OCI-LY3 (cell line): ENCODE measurements at regions not wholly inside any gene's neighbourhood (a gene's known extent, or its start where the extent isn't known, plus 50 kb on each side); places are given as distances from the start of the nearest gene placed in this dataset.
"Not testable (repeated sequence)": the region's sequence is repeated elsewhere in the genome, so short reads cannot be mapped to it uniquely, and the experiment has no call there.

Experiments
- H2AFZ ChIP-seq: fragments of 200-600, 300-600 bp; shearing (Covaris generic); 2 replicates; pipeline ENCODE4 v1.6.0; 2014; ENCODE audit warnings: antibody characterized with exemption, low read depth, low read length
- H3K27ac ChIP-seq: fragments of 200-600, 300-600 bp; sonication (generic); 2 replicates; pipeline ENCODE4 v1.5.1; 2014; ENCODE audit warnings: mild to moderate bottlenecking, low read length, moderate library complexity, mixed read lengths
- H3K27me3 ChIP-seq: fragments of 200-600, 300-600 bp; sonication (generic); 2 replicates; pipeline ENCODE4 v1.6.1; 2014; ENCODE audit warnings: low read depth, low read length, mixed read lengths
- H3K36me3 ChIP-seq: fragments of 200-600, 300-600 bp; sonication (generic); replicated peaks from 2 replicates; pipeline ENCODE3; 2014; ENCODE audit warnings: low read depth, low read length, mixed read lengths
- H3K4me1 ChIP-seq: fragments of 300-600, 200-600 bp; sonication (generic); 2 replicates; pipeline ENCODE4 v1.6.1; 2014; ENCODE audit warnings: low read length, mixed read lengths
- H3K4me2 ChIP-seq: fragments of 200-600, 300-600 bp; sonication (generic); 2 replicates; pipeline ENCODE4 v1.6.1; 2014; ENCODE audit warnings: low read length, mixed read lengths
- H3K4me3 ChIP-seq: fragments of 300-600, 200-600 bp; sonication (generic); 2 replicates; pipeline ENCODE4 v1.5.1; 2014; ENCODE audit warnings: antibody characterized with exemption, mild to moderate bottlenecking, low read length, moderate library complexity
- H3K79me2 ChIP-seq: fragments of 300-600, 200-600 bp; shearing (Covaris generic); 2 replicates; pipeline ENCODE4 v1.6.1; 2014; ENCODE audit warnings: mild to moderate bottlenecking, low read length, mixed read lengths
- H3K9ac ChIP-seq: fragments of 300-600, 200-600 bp; shearing (Covaris generic); 2 replicates; pipeline ENCODE4 v1.6.0; 2014; ENCODE audit warnings: mild to moderate bottlenecking, low read length, moderate library complexity
- H3K9me3 ChIP-seq: fragments of 200-600, 300-600 bp; shearing (Covaris generic); 2 replicates; pipeline ENCODE4 v1.6.1; 2014; ENCODE audit warnings: low read length, mixed read lengths; ENCODE audit not compliant: insufficient read depth
- H4K20me1 ChIP-seq: fragments of 200-600, 300-600 bp; sonication (generic); 2 replicates; pipeline ENCODE4 v1.6.1; 2016; ENCODE audit warnings: low read length, mixed read lengths; ENCODE audit not compliant: insufficient read depth
- EZH2phosphoT487 ChIP-seq: fragments of 200-600 bp; shearing (Covaris generic); IDR thresholded peaks from 2 replicates; pipeline ENCODE4 v1.6.1; 2018; ENCODE audit warnings: antibody characterized with exemption, mixed run types, low read depth
- TF ChIP-seq, protein P1 (sequence below): fragments of 200-600, 300-600 bp; sonication (generic); IDR thresholded peaks from 2 replicates; pipeline ENCODE4 v1.5.1; 2014; ENCODE audit warnings: antibody characterized with exemption, low read length, low read depth

DNA sequence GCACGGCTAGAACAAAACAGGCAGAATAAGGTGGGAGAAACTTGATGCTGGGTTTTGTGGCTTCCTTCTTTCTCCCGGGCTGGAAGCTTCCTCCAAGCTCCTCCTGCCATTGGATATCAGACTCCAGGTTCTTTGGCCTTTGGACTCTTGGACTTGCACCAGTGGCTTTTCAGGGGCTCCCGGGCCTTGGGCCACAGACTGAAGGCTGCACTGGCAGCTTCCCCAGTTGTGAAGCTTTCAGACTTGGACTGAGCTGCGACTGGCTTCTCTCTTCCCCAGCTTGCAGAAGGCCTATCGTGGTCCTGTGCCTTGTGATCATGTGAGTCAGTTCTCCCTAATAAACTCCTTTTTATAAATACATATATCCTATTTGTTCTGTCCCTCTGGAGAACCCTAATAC, 364.4 kb downstream of the DNAH5 start:
- TF ChIP-seq, protein P1, sequence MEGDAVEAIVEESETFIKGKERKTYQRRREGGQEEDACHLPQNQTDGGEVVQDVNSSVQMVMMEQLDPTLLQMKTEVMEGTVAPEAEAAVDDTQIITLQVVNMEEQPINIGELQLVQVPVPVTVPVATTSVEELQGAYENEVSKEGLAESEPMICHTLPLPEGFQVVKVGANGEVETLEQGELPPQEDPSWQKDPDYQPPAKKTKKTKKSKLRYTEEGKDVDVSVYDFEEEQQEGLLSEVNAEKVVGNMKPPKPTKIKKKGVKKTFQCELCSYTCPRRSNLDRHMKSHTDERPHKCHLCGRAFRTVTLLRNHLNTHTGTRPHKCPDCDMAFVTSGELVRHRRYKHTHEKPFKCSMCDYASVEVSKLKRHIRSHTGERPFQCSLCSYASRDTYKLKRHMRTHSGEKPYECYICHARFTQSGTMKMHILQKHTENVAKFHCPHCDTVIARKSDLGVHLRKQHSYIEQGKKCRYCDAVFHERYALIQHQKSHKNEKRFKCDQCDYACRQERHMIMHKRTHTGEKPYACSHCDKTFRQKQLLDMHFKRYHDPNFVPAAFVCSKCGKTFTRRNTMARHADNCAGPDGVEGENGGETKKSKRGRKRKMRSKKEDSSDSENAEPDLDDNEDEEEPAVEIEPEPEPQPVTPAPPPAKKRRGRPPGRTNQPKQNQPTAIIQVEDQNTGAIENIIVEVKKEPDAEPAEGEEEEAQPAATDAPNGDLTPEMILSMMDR, result no peak
- no peak for TF ChIP-seq EZH2phosphoT487
- Histone ChIP-seq H3K4me2 (no peak overlapping the region), H4K20me1 (no peaks in the 10 kb centered on the region), H3K9me3 (no peaks in the 10 kb centered on the region), H3K27ac (no peak overlapping the region), H2AFZ (no peak overlapping the region), H3K36me3 (no peaks in the 10 kb centered on the region), H3K79me2 (no peaks in the 10 kb centered on the region), H3K4me1 (no peaks in the 10 kb centered on the region), H3K27me3 (no peaks in the 10 kb centered on the region), H3K4me3 (no peak overlapping the region), H3K9ac (no peak overlapping the region)

DNA sequence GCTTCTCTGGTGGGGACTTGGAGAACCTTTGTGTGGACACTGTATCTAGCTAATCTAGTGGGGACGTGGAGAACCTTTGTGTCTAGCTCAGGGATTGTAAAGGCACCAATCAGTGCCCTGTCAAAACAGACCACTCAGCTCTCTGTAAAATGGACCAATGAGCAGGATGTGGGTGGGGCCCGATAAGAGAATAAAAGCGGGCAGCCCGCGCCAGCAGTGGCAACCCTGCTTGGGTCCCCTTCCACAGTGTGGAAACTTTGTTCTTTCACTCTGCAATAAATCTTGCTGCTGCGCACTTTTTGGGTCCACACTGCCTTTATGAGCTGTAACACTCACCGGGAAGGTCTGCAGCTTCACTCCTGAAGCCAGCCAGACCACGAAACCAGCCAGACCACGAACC, 365.4 kb downstream of the DNAH5 start:
- H3K4me2 ChIP-seq, H3K4me3 ChIP-seq, H3K4me1 ChIP-seq, H3K9me3 ChIP-seq, H2AFZ ChIP-seq, H3K27me3 ChIP-seq, H3K79me2 ChIP-seq, H4K20me1 ChIP-seq, H3K27ac ChIP-seq, H3K9ac ChIP-seq, H3K36me3 ChIP-seq: not testable (repeated sequence)

DNA sequence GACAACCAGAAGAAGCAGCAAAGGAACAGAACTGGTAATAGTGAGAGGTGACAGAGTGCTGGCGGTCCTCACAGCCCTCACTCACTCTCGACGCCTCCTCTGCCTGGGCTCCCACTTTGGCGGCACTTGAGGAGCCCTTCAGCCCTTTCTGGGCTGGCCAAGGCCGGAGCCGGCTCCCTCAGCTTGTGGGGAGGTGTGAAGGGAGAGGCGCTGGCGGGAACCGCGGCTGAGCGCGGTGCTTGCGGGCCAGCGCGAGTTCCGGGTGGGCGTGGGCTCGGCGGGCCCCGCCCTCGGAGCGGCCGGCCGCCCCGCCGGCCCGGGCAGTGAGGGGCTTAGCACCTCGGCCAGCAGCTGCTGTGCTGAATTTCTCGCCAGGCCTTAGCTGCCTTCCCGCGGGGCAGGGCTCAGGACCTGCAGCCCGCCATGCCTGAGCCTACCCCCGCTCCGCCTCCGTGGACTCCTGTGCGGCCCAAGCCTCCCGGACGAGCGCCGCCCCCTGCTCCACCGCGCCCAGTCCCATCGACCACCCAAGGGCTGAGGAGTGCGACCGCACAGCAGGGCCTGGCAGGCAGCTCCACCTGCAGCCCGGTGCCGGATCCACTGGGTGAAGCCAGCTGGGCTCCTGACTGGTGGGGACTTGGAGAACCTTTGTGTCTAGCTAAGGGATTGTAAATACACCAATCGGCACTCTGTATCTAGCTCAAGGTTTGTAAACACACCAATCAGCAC, 366.0 kb downstream of the DNAH5 start:
- not testable (repeated sequence) for H3K27ac ChIP-seq, H3K9ac ChIP-seq, H3K4me1 ChIP-seq, H3K27me3 ChIP-seq, H2AFZ ChIP-seq, H3K79me2 ChIP-seq, H3K9me3 ChIP-seq, H3K4me2 ChIP-seq, H4K20me1 ChIP-seq, H3K36me3 ChIP-seq, H3K4me3 ChIP-seq

DNA sequence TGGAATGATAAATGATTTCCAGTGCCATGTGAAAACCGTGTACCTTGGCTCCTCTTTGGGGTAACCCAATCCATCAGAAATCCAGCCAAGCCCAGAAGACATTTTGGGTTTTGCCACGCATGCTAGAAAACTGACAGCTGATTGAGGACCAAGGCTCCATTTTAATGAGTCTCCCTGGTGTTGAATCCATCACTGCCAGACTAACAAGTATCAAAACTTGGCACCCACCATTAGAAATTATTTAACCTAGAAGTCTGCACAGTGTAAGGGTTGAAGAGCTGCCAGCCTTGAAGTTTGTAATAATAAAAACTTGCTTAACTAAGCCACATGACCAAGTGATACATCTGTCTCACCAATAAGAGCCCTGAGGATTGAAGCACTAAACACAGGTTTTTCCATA, 369.9 kb downstream of the DNAH5 start:
- Histone ChIP-seq H2AFZ (no peak overlapping the region), H3K79me2 (no peaks in the 10 kb centered on the region), H3K9me3 (no peaks in the 10 kb centered on the region), H3K36me3 (no peaks in the 10 kb centered on the region), H3K27me3 (no peaks in the 10 kb centered on the region), H3K4me2 (no peak overlapping the region), H3K9ac (no peak overlapping the region), H3K27ac (no peak overlapping the region), H3K4me1 (no peaks in the 10 kb centered on the region), H4K20me1 (no peaks in the 10 kb centered on the region), H3K4me3 (no peak overlapping the region)
- TF ChIP-seq, protein P1, result no peak
- TF ChIP-seq EZH2phosphoT487, result no peak

DNA sequence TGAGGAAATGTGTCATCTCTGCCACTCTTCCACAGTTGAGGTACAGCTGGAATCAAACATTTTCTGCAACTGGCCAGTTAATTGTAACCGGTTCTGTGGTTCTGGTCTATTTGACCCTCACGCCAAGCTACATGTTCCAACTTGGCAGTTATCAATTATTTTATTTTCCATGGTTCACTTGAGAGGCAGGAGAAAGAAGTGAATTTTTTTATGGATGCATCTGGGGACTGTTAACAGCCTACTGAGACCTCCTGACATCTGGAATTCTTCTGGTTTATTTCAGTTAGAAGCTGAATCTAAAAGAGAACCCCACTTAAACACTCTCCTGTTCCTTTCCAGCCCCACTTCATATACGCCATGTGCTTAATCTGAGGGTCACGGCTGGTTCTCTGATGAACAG, 372.3 kb downstream of the DNAH5 start:
- Histone ChIP-seq H3K27me3 (no peaks in the 10 kb centered on the region), H3K9ac (no peak overlapping the region), H3K27ac (no peak overlapping the region), H2AFZ (no peak overlapping the region), H3K4me3 (no peak overlapping the region), H4K20me1 (no peaks in the 10 kb centered on the region), H3K9me3 (no peaks in the 10 kb centered on the region), H3K4me1 (no peaks in the 10 kb centered on the region), H3K36me3 (no peaks in the 10 kb centered on the region), H3K4me2 (no peak overlapping the region), H3K79me2 (no peaks in the 10 kb centered on the region)
- TF ChIP-seq, protein P1, result no peak
- TF ChIP-seq EZH2phosphoT487, result no peak
